Activated T-helper 1 cell treated with anti-CD3 and anti-CD28 coated beads, Interleukin-12 subunit alpha, Interleukin-12 subunit beta, Interleukin-2, Interleukin-4 antibody, amounts not matched to agents 30 ng/mL and 10 ng/mL and 1 ng/mL, durations not matched to agents 14 hours and 24 hours and 36 hours (primary cell): ENCODE measurements at regions not wholly inside any gene's neighbourhood (a gene's known extent, or its start where the extent isn't known, plus 50 kb on each side); places are given as distances from the start of the nearest gene placed in this dataset.

Source experiments
- DNase-seq: peaks from one replicate; pipeline ENCODE4 v3.0.0; 2021; ENCODE audit warnings: low spot score
- H3K27ac Mint-ChIP-seq: one replicate; pipeline ENCODE4 v1.8.0; 2021; ENCODE audit warnings: mild to moderate bottlenecking, mixed read lengths
- H3K27me3 Mint-ChIP-seq: one replicate; pipeline ENCODE4 v1.8.0; 2022; ENCODE audit warnings: mild to moderate bottlenecking, moderate library complexity, mixed read lengths; ENCODE audit not compliant: insufficient read depth
- H3K36me3 Mint-ChIP-seq: one replicate; pipeline ENCODE4 v1.8.0; 2021; ENCODE audit warnings: low read depth, mixed read lengths
- H3K4me1 Mint-ChIP-seq: one replicate; pipeline ENCODE4 v1.8.0; 2021; ENCODE audit warnings: low read depth, mixed read lengths
- H3K4me3 Mint-ChIP-seq: one replicate; pipeline ENCODE4 v1.8.0; 2021; ENCODE audit warnings: mild to moderate bottlenecking, moderate library complexity, mixed read lengths
- H3K9me3 Mint-ChIP-seq: one replicate; pipeline ENCODE4 v1.8.0; 2021; ENCODE audit warnings: mixed read lengths
- intact Hi-C: fragments of 100-400 bp; cut with micrococcal nuclease; formaldehyde crosslinking; loops from one replicate; pipeline ENCODE4 v1.15.1; 2024

DNA sequence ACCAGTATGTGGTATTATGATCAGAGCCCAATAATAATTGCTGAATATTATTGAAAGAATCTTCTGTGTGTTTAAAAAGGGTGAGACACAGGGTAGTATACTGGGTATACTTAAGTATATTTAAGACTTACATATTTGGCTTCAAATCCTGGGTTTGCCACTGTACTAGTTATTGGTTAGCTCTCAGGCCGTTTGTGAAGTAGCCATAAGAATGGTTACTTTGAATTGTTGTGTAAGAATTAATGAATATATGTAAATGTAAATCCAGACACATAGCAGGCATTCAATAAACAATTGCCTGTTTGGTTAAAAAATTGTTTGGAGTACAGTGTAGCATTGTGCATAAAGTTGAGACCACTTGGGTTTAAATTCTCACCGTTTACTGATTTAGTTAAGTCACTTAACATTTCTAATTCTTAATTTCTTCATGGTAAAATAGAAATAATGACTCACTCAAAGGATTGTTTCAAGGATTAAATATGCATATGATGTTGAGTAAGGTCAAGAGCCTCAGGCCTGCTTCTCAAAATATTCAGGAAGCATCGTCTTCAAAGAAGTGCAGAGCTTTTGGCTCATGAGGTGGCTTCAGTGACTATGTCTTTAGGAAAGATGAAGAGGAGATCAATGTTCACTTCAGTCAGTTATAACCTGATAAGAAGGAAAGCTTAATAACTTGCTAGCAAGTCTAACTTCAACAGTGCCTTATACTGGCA lies 207.9 kb upstream of the NT5C1B start:
- no peak overlapping the region for H3K4me3 Mint-ChIP-seq
- no peaks in the 10 kb centered on the region for H3K27me3 Mint-ChIP-seq
- H3K36me3 Mint-ChIP-seq = no peaks in the 10 kb centered on the region
- intact Hi-C loops = no loop called here
- DNase-seq = no peak
- H3K27ac Mint-ChIP-seq = no peak overlapping the region
- no peaks in the 10 kb centered on the region for H3K9me3 Mint-ChIP-seq
- no peaks in the 10 kb centered on the region for H3K4me1 Mint-ChIP-seq

DNA sequence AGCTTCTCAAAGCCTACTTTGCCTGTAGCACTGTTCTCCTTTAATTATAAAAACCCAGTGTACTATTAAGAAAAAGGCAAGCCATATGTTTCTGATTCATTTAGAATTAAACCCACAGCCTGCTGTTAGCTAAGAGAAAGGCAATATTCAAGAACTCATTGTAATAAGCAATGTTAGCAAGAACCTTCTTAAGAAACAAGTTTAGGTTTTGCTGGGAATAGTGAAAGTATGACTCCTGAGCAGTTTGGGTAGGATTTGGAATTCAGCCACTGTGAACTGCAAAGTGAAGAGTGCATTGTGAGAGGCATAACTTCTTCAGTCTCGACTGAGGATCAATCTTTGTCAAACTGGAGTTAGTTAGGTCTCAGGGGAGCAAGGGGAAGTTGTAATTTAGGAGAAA lies 206.5 kb upstream of the NT5C1B start:
- Mint-ChIP-seq H3K4me3 (no peak overlapping the region), H3K27me3 (no peaks in the 10 kb centered on the region), H3K4me1 (no peaks in the 10 kb centered on the region), H3K27ac (no peak overlapping the region), H3K36me3 (no peaks in the 10 kb centered on the region), H3K9me3 (no peaks in the 10 kb centered on the region)
- intact Hi-C loops = no loop called here
- DNase-seq = no peak

DNA sequence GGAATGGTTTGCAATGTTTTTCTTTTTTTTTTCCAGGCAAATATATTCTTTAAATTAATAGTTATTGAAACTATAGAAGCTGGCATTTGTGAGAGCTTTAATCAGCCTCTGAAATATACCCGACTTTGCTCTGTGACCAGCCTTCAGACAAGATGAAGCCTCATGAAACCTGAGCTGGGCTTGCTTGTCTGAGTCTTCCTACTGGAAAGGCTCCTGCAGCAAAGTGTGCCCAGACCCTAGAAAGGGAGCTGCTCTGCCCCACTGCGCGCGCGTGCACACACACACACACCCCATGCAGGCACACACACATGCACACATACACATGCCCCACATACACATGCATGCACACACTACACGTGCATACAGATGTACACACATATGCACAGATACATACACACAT lies 203.3 kb upstream of the NT5C1B start:
- no peaks in the 10 kb centered on the region for H3K9me3 Mint-ChIP-seq
- no peaks in the 10 kb centered on the region for H3K36me3 Mint-ChIP-seq
- intact Hi-C loops = no loop called here

DNA sequence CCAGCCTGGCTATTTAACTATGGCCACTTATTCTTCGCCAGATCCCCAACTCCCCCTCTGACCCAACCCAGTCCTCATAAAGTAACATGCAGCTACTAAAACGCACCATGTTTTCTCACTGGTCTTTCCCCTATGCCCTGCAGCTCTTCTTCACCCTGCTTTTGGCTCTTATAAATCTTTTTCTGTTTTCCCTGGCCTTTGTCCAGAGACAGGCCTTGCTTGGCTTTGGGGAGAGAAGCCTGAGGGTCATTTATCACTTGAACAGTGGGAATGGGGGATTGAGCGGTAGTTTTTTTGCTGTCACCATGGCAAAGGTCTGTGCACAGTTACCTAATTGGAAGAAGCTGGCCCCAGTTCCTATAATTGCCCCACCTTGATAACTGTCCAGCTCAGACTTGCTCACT lies 202.9 kb upstream of the NT5C1B start:
- no peaks in the 10 kb centered on the region for H3K27me3 Mint-ChIP-seq
- no peaks in the 10 kb centered on the region for H3K4me1 Mint-ChIP-seq
- H3K4me3 Mint-ChIP-seq = no peak overlapping the region
- no peak for DNase-seq
- H3K27ac Mint-ChIP-seq = no peak overlapping the region
- intact Hi-C loops = no loop called here
- no peaks in the 10 kb centered on the region for H3K36me3 Mint-ChIP-seq
- H3K9me3 Mint-ChIP-seq = no peaks in the 10 kb centered on the region

More for the DNA sequence above, 203.3 kb upstream of the NT5C1B start:
- Mint-ChIP-seq H3K4me1 (no peaks in the 10 kb centered on the region), H3K27ac (no peak overlapping the region), H3K4me3 (no peak overlapping the region), H3K27me3 (no peaks in the 10 kb centered on the region)
- DNase-seq = no peak

DNA sequence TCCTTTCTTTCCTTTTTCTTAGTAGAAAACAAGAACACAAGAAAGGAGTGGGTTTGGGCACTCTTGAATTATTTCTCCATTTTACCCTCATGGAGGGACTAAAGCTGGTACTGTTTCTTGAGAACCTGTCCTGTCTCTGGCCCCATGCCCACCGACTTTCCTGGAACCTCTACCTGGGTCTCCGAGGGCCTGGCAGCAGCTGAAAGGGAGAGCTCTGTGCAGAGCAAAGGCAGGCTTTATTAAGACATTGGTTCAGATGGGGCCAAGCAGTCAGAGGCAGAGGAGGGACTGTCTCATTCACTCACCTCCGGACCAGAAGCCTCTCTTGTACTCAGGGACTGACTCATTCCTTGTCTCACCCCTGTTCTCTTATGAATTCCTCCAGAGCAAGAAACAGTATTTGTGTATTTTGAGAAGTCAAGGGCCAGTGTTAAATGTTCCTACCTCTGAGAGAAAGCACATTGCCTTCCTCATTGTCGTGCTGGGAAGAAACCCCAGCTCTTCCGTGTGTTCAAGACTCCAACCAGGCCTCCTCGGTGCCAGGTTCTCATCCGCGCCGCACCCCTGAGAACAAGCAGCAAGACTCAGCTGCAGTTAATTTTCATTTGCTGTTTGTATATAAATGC lies 201.9 kb upstream of the NT5C1B start:
- H3K4me3 Mint-ChIP-seq = no peak overlapping the region
- intact Hi-C loops = no loop called here
- H3K36me3 Mint-ChIP-seq = no peaks in the 10 kb centered on the region
- no peak for DNase-seq
- no peaks in the 10 kb centered on the region for H3K27me3 Mint-ChIP-seq
- no peak overlapping the region for H3K27ac Mint-ChIP-seq
- H3K9me3 Mint-ChIP-seq = no peaks in the 10 kb centered on the region
- H3K4me1 Mint-ChIP-seq = no peaks in the 10 kb centered on the region

DNA sequence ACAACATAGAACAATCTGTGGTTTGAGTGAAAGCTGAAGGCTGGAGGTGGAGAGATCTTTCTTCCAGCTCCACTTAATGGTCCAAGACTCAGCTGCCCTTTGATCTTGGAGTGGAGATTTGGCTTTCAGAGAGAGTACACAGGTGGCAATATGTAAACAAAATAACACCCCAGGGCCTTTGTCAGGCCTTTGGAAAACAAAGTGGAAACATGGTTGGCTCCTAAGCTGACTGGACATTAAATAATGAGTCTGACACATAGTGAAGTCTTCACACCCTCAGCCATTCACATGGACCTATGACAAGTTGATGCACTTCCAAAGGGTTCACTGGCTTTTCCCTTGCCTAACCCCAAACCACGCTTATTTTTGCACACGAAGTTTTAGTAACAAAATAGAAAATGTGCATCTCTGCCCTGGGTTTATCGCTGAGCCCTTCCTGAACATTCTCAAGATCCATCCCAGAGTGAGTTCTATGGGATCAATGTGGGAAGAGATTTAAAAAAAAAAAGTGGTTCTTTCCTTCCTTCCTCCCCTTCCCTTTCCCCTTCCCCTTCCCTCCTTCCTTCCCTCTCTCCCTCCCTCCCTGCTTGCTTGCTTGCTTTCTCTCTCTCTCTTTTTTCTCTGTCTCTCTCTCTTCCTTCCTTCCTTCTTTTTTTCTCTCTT lies 201.3 kb upstream of the NT5C1B start:
- no peaks in the 10 kb centered on the region for H3K36me3 Mint-ChIP-seq
- intact Hi-C loops = no loop called here
- DNase-seq = no peak
- no peaks in the 10 kb centered on the region for H3K4me1 Mint-ChIP-seq
- no peak overlapping the region for H3K4me3 Mint-ChIP-seq
- H3K27ac Mint-ChIP-seq = no peak overlapping the region
- H3K27me3 Mint-ChIP-seq = no peaks in the 10 kb centered on the region
- no peaks in the 10 kb centered on the region for H3K9me3 Mint-ChIP-seq

DNA sequence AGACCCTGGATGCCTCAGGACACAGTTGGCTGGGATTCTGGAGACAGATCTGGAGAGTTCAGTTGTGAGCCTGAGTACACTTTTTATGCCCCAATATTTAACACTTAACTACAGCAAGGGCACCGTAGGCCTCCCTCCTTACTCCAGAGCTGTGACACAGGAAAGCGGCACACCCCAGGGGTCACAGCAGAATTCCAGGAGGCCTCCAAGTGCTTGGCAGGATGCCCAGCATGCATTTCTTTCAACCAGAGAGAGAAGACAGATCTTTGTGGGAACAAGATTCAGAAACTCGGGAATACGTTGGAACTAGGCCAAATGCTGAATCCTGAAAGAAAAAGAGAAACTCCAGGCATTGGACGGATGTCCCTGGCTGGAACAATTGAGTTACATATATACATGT lies 199.2 kb upstream of the NT5C1B start:
- H3K4me3 Mint-ChIP-seq = no peak overlapping the region
- H3K27ac Mint-ChIP-seq = no peak overlapping the region
- no peaks in the 10 kb centered on the region for H3K27me3 Mint-ChIP-seq
- H3K36me3 Mint-ChIP-seq = no peaks in the 10 kb centered on the region
- H3K4me1 Mint-ChIP-seq = no peaks in the 10 kb centered on the region
- H3K9me3 Mint-ChIP-seq = no peaks in the 10 kb centered on the region
- intact Hi-C loops = no loop called here
- no peak for DNase-seq

DNA sequence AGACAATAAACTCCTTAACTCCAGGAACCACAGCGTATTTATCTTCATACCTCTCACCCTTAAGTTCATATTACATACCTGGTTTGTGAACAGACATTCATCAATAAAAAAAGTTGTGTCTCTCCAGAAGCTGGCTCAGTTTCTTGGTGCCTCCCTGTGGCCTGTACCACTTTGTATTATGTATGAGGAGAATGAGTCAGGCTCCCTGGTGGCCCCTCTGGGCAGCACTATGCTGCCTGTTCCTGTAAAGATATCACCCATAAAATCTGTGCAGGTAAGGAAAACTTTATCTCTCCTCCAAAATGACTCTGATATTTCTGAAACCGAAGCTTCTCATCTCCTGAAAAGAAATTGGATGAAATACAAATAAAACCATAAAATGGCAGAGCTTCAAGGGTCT lies 198.4 kb upstream of the NT5C1B start:
- Mint-ChIP-seq H3K36me3 (no peaks in the 10 kb centered on the region), H3K4me1 (no peaks in the 10 kb centered on the region), H3K9me3 (no peaks in the 10 kb centered on the region), H3K27ac (no peak overlapping the region), H3K4me3 (no peak overlapping the region), H3K27me3 (no peaks in the 10 kb centered on the region)
- DNase-seq = no peak
- intact Hi-C loops = no loop called here

DNA sequence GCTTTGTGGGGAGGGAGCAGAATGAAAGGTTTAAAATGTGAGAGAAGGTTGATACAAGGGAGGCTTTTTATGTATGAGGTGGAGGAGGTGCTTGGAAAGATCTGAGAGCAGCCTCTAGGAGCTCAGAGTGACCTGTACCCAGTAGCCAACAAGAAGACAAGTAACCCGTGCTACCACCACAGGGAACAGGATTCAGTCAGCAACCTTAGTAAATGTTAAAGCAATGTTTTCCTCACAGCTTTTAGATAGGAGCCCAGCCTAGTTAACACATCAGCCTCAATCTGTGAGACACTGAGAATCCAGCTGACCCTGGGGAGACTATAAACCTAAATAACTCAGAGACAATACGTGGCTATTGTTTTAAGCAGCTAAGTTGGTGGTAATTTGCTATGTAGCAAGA lies 194.9 kb upstream of the NT5C1B start:
- Mint-ChIP-seq H3K27me3 (no peaks in the 10 kb centered on the region), H3K4me1 (no peaks in the 10 kb centered on the region), H3K9me3 (no peaks in the 10 kb centered on the region), H3K4me3 (no peak overlapping the region), H3K36me3 (no peaks in the 10 kb centered on the region), H3K27ac (no peak overlapping the region)
- DNase-seq = no peak
- intact Hi-C loops = no loop called here

DNA sequence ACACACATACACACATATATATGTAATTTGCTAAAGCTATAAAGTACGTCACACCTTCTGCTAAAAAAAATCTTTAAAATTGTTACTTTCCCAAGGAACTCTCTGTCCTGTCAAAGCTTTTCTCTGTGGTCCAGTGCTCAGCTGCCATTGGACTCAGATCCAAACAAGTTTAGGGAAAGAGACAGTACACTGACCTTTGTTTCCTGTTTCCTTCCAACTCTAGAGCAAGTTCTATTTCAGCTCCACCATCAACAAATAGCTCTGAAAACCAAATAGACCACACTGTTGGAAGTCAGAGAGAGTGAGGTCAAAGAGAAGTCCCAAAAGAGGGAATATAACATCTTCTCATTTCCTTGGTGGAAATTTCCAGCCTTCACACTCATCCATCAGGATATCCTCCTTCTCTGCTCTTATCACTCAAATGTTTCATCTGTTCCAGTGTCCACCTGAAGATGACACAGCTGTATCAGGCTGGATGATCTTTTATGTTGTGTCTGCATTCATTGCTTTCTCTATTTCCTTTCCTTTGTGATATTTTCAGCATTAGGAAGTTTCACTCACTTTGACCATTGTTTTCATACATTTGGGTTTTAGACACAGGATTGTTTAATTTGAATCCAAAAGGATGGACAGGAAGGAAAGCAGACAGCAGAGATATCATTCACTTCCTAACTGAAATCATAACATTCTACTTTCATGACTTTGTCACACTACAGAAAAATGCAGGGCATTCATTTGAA lies 192.3 kb upstream of the NT5C1B start:
- Mint-ChIP-seq H3K36me3 (no peaks in the 10 kb centered on the region), H3K4me3 (no peak overlapping the region), H3K4me1 (no peaks in the 10 kb centered on the region), H3K9me3 (no peaks in the 10 kb centered on the region), H3K27ac (no peak overlapping the region), H3K27me3 (no peaks in the 10 kb centered on the region)
- intact Hi-C loops = no loop called here
- no peak for DNase-seq

DNA sequence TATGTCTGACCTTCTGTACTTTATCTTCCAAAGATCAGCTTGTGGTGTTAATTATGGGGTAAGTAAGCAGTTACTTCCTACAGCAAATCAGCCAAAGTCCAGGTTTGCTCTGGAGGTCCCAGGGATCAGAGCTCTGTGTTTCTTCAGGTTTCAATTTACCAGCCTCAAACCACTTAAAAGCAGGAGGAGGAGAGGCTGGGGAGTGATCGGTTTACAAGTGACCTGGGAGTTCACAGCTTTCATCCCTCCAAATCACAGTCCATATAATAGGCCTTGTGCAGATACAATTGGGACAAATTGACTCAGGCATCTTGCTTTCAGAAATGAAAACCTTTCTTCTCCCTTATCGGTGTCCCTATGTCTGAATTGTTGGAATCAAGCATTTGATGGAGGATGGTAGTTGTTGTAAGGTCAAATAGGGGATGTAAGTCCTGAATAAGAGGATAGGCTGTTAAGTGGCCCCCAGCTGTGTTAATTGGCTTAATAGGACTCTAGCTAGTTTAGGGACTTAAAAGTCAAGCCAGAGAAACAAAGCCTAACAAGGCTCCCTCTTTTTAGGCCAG lies 188.0 kb upstream of the NT5C1B start:
- intact Hi-C loops = no loop called here
- Mint-ChIP-seq H3K36me3 (no peaks in the 10 kb centered on the region), H3K4me1 (no peaks in the 10 kb centered on the region), H3K9me3 (no peaks in the 10 kb centered on the region), H3K27me3 (no peaks in the 10 kb centered on the region), H3K4me3 (no peak overlapping the region), H3K27ac (no peak overlapping the region)
- no peak for DNase-seq

DNA sequence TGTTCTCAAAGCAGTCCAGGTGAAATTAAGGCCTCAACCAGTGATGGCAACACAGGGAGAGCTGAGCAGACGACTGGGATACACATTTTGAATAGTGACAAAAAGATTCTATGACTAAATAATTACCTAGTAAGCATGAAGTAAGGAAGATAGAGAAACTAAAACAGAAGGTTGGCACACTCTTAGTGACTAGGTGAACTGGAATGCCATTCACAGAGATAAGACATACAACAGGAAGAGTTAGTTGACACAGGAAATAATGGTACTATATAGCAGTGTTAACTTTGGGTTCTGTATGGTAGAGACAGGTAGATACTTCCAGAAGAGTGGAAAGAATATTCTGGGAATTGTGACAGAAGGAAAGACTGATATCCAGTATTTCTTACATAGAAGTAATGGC lies 181.8 kb upstream of the NT5C1B start:
- H3K36me3 Mint-ChIP-seq = no peaks in the 10 kb centered on the region
- no peak for DNase-seq
- intact Hi-C loops = no loop called here
- H3K27ac Mint-ChIP-seq = no peak overlapping the region
- no peak overlapping the region for H3K4me3 Mint-ChIP-seq
- no peaks in the 10 kb centered on the region for H3K27me3 Mint-ChIP-seq
- H3K9me3 Mint-ChIP-seq = peaks cover 11% of the 10 kb centered on the region
- H3K4me1 Mint-ChIP-seq = no peaks in the 10 kb centered on the region

DNA sequence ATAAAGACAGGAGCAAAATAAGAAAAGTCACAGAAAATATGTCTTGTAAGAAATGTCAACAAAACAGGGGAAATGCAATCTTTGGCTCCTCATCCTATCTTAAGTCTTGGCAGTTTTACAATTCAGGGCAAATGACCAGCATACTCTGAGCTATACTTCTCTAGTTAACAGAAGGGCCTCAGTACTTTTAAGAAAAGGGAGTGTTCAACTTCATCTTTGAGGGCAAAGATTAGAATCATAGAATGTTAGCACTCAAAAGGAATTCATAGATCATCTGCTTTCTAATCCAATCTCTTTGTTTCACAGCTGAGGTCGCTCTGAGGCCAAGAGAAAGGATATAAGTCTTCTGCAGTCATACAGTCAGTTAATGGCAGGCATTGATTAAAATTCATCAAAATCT lies 174.0 kb upstream of the NT5C1B start:
- no peaks in the 10 kb centered on the region for H3K27me3 Mint-ChIP-seq
- intact Hi-C loops = no loop called here
- no peak overlapping the region for H3K27ac Mint-ChIP-seq
- no peaks in the 10 kb centered on the region for H3K4me1 Mint-ChIP-seq
- no peak for DNase-seq
- H3K4me3 Mint-ChIP-seq = no peak overlapping the region
- peaks cover 2% of the 10 kb centered on the region for H3K9me3 Mint-ChIP-seq
- no peaks in the 10 kb centered on the region for H3K36me3 Mint-ChIP-seq
